Right kidney (tissue), 1 donor: ENCODE measurements at regions not wholly inside any gene's neighbourhood (a gene's known extent, or its start where the extent isn't known, plus 50 kb on each side); places are given as distances from the start of the nearest gene placed in this dataset.
"Not testable (repeated sequence)": the region's sequence is repeated elsewhere in the genome, so short reads cannot be mapped to it uniquely, and the experiment has no call there.

Experiments
- DNase-seq: peaks from one replicate; pipeline ENCODE4 v3.0.0-alpha.2; 2016

DNA sequence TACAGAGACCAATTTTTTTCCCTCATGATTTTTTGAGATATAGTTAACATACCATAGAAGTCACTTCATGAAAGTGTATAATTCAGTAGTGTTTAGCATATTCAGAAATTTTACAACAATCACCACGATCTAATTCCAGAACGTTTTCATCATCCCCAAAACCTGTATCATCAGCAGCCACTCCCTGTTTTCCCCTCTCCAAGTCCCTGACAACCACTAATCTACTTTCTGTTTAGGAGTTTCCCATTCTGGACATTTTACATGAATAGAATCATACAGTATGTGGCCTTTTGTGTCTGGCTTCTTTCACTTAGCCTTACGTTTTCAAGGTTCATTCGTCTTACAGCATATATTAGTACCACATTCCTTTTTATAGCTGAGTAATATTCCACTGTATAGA lies 204.2 kb upstream of the PLD5 start:
- no peak for DNase-seq

DNA sequence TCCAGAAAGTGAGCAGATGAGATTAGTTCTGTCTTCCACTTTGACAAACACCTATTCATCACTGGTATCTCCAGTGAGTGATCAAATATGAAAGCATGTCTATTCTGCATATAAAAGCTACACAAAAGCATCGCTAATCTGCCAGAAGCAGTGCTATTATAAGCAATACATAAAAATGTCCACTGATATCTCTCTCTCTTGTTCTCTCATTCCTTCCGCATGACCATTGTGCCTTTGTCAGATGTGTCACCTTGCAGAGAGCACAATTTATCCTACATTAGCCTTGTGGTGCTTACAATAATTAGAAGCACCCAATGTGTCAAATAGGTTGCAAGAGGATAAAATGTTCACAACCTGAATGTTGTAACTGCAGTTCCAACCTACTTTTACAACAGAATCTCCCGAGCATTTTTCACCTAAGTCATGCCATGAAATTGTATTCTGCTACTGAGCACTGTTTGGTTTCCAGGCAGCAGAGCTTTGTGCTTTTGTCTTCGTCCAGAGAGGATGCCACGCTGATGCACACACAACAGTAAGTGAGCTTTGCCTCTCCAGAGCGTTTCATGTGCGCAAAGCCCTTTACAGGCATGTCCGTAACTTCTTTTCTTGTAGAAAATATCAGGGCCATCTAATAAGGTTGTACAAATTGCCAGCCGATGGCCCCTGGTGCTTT lies 198.7 kb upstream of the PLD5 start:
- DNase-seq = no peak

DNA sequence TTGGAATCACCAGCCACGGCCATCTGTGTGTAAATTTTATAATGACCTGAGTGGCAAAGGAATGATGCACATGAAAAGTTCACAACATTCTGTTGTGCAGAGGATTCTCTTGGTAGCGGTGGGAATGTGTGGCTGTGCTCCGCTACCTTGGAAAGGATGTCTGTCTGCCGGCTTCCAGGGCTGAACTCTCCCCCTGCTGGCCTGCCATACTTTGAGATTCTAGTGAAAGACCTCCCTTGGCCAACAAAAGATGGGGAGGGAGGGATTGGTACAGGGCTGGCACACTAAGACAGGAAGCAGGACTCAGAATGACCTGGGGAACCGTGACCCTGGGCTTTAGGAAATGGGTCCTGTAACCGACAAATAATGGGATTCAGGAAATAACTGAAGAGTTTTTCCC lies 194.5 kb upstream of the PLD5 start:
- DNase-seq = no peak

DNA sequence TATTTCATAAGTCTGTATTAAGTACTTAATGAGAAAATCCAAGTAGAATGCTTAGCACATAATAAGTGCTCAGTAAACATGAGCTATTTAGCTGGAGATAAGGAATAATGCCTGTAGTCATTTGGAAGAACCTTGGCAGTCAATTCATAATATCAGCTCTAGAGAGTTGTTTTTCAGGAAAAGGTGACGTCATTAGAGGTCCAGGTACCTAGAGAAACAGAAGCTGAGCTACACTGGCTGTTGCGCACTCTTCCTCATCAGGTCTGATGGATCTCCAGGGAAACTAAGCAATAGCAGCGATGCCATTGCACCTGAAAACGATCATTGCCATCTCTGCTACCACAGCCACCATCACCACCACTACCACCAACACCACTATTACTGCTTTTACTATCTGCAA lies 187.8 kb upstream of the PLD5 start:
- DNase-seq = no peak

DNA sequence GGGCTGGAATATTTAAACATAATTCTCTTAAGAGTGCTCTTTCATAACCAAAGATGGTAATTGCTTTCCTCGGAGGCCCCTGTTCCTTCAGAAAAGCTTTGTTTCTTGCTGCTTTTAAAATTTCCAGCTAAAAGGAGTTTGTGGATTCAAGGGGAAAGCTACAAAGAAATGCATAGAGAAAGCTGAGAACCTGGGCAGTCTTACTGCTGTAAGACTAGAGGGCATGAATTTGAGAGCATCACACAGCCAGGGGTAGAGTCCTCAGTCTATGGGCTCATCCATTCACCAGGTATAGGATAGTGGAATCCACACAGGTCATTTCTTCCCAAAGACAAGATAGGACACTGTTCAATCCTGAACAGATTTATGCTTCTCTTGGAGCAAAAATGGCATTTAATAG lies 186.3 kb upstream of the PLD5 start:
- DNase-seq = no peak

DNA sequence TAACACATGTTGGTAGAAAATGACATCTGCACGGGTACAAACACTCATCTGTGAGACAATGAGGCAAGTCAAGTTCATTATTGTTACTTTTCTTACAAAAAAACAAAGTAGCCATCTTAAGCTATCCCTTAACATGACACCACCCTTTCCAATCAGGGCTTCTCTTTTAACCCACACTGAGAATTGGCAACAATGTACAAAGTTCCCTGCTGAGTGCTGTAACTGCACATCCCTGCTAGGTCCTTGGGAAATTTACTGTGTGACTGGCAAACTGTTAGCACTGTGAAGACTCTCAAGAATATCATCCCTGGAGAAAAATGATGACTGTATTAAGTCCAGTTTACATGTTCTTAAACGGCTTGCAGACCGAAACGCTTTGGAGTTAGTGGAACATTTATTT lies 185.8 kb upstream of the PLD5 start:
- DNase-seq = no peak

DNA sequence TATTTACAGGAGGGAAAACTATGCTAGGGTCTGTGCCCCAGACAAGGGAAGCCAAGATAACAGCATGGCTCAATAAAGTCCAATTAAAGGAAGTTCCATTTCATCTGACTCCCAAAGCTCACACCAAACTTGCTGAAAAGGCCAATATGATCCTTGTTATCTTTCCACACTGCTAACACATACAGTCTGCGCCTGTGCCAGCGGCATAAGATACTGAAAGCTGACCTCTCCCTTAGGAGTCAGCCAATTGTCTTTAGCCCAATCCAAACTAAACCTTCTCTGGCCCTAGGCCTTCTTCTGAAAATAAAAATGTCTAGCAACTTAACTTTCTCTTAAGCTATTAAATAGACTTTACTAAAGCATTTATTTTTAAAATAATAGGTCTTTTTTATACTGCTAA lies 179.0 kb upstream of the PLD5 start:
- no peak for DNase-seq

DNA sequence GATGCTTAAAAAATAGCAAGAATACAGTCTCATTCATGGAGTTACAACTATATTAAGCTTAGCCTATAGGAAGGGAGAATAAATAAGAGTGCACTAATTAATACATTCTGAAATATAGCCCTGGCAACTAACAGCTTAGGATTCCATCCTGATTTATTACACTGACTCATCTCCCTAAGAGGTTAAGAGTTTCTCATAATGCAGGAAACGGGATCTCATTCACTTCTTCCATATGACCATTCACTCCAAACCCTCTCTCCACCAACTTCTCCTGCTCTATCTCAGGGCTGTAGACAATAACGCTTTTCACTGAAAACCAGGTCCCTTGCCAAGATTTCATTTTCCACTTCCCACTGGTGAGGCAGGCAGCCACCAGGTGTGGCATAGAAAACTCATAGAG lies 168.5 kb upstream of the PLD5 start:
- no peak for DNase-seq

DNA sequence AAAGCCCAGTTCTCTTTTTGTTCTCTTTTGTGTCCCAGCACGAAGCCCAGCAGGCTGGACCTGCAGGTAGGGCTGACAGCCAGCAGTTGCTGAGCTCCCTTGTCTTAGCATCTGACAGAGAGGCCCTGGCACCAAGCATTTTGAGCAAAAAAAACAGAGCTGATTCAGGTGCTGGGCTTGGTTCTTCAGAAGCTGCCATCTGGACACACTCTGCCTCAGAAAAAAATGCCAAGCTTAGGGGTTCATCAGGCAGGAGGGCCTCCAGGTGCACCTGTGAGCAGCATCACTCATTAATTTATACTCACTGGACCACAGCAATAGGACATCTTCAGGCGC lies 167.1 kb upstream of the PLD5 start:
- no peak for DNase-seq

DNA sequence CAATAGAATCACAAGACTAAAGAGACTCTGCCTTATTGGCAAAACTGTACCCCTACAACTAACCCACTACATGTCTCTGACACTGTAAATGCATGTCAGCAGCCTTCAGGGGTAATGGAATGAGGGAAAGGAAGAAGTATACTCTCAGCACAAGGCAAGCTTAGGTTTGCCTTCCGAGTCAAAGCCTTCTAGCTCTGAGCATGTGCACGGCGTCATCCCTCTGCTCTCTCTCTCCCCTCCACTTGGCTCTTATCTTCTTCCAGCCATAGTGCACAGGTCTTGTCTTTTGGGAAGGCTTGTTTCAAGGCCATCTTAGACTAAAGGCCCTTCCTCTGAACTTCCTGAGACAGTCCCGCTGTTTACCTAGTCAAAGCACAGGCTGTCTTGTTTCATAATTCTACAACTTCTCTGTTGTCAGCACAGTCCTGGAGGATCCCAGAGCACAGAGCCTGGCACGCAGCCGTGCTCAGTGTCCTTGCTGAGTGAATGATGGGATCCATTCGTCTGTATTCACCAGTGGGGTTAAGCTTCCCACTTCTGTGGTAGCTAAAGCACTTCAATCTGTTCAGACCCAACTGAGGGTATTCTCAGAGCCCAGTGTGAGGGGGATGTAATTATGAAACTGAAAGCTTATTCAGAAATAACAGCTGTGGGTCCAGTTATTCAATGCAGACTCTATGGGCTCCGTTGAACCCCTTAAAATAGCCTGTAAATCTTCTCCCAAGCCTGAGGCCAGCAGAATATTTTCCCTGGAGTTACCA lies 166.5 kb upstream of the PLD5 start:
- DNase-seq = no peak

DNA sequence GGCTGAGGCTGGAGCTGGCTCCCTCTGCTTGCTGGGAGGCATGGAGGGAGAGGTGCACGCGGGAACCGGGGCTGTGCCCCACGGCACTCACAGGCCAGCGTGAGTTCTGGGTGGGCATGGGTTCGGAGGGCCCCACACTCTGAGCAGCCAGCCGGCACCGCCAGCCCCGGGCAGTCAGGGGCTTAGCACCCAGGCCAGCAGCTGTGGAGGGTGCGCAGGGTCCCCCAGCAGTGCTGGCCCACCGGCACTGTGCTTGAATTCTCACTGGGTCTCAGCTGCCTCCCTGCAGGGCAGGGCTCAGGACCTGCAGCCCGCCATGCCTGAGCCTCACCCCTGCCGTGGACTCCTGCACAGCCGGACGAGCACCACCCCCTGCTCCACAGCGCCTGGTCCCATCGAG lies 164.9 kb upstream of the PLD5 start:
- DNase-seq = no peak

DNA sequence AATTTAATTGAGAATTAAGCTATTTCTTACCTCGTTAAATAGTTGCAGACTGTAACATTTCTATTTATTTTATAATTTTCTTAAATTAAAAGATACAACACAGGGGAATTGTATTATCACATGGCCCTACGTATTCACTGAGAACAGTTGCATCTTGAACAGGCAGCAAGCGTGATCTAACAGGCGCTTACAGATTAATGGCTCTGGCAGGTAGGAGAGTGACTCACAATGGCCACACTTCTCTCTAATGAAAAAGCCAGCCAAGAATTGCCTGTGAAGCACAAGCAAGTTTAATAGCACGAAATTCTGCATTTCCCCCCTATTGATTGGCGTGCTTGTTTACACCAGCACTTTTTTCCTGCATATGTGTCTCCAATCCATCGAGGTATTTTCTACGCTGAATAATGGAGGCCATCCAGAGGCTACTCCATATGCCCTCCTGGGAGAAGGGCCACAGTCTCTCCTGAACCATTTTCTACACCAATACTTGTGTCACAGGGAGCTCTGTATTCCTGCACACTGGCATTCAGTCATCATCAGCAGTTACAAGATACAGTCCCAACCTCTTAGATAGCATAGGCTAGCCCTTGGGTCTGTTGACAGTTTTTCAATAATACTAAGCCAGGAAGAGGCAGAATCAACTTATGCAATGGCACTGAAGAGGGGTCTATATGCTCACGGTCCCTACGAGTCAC lies 150.6 kb upstream of the PLD5 start:
- no peak for DNase-seq

DNA sequence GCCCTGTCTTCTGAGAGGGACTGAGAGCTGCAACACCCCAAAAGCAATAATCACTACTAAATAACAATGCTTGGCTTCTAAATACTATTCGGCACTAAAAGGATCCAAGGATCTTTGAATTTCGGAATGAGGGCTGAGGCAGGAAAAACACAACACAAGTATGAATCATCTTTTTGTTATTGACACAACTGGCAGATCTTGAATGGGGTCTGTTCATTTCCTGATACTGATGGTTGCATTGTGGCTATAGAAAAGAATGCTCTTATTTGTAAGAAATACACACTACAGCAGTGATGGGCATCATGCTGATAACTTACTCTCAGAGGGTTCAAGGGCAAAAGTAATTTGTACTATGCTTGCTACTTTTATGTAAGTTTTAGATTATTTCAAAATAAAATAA lies 149.2 kb upstream of the PLD5 start:
- DNase-seq = no peak

DNA sequence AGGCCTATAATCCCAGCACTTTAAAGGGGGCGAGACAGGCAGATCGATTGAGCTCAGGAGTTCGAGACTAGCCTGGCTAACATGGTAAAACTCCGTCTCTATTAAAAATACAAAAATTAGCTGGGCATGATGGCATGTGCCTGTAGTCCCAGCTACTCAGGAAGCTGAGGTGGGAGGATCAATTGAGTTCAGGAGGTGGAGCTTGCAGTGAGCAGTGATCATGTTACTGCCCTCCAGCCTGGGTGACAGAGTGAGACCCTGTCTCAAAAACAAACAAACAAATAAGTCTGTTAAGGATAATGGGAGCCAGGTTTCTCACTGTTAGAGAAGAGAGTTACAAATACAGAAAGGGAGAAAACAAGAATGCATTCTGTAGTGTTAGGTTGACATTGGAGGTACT lies 148.7 kb upstream of the PLD5 start:
- not testable (repeated sequence) for DNase-seq

DNA sequence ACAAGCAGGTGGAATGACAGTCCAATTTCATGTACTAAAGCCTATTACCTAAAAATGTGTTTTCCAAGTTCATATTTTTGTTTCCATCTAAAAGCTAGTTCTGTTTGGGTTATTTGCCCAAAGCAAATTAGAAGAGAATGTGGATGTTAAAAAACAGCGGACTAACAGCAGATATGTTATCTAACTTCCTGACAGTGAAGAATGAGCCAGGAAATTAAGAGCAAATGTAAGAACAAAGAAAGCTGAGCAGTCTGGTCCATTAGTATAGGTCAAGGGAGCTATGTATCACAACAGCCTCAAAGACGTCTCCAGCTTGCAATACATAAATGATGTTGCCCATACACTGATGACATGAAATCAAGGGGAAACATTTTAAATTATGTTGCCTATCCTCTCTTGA lies 145.5 kb upstream of the PLD5 start:
- DNase-seq = no peak

DNA sequence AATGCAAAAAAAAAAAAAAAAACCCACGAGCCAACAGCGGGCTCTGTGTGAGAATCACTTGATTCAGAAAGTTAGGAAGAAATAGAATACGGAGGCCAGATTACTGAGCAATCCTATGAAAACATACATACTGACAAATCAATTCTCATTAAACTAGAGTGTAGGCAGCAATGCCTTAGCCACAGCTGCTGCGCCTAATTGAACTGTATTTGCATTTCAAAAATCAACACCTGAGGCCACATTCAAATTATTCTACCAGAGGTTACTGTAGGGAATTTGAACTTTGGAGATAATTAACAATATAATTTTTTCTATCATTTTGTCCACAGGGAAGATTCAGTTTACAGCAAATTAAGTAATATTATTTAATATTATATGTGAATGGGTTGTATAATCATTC lies 138.4 kb upstream of the PLD5 start:
- DNase-seq = no peak

DNA sequence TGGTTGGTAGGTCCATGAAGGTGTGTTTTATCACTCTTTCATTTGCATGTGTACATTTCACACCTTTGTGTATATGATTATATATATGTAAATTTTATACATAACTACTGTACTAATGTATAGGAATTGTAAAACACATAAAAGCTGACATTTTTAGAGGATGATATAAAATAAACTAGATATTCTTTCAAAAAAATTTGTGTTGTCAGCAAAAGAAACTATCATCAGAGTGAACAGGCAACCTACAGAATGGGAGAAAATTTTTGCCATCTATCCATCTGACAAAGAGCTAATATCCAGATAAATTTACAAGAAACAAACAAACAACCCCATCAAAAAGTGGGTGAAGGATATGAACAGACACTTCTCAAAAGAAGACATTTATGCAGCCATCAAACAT lies 129.3 kb upstream of the PLD5 start:
- DNase-seq = not testable (repeated sequence)

DNA sequence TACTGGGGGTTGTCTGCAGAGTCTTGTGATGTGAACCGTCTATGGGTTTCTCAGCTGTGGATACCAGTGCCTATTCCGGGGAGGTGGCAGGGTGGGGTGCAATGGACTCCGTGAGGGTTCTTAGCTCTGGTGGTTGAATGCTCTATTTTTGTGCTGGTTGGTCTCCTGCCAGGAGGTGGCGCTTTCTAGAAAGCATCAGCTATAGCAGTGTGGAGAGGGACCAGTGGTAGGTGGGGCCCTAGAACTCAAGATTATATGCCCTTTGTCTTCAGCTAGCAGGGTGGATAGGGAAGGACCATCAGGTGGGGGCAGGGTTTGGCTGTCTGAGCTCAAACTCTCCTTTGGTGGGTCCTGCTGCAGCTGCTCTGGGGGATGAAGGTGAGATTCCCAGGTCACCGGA lies 127.3 kb upstream of the PLD5 start:
- no peak for DNase-seq

DNA sequence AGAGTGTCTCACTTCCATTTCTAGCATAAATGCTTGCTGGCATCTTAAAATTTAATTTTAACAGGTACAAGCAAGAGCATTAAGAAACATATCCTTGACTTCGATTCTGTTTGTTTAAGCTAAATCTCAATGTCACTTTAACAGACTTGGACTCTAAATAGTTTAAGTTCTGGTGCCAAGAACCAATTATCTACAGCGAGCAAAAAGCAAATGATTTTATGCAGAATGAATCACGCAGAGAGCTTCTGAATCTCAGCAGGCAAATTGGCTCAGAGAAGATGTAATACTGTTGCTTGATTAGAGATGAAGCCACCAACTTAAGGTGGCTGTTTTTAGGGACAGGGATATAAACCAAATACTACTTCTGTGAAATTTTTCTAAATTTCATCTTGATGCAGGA lies 117.0 kb upstream of the PLD5 start:
- DNase-seq = no peak

DNA sequence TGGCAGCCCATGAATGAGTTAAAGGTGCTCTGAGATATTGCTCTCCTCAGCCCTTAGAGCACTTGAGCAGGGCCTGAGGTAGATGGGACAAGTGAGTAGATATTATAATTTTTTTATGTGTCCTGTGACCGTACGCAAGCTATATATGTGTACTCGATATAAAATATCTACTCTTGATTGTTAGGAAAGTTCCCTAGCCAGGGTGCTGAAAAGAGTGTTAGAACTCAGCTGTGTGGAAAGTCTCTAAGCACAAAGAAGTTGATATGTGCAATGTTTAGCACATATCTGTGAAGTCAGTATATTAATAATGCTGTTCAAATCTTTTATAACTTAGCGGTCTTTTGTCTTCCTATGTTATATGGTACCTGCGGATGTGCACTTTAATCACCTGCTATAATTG lies 114.6 kb upstream of the PLD5 start:
- no peak for DNase-seq

DNA sequence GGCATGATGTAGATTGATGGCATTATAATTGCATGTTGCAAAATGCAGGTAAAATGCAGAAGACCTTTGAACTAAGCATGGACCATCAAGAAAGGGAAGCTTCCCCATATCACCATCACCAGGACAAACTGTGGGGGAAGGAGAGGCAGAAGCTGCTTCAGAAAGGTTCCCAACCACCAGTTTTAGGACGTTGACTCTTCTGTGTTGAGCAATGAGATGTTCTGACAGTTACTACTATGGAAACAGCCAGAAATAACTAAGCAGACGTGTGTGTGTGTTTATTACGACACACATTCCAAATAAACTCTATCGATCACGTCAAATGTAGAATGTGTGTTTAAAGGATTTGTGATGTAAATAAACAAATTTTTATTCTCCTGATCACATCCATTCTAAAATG lies 110.2 kb upstream of the PLD5 start:
- no peak for DNase-seq

DNA sequence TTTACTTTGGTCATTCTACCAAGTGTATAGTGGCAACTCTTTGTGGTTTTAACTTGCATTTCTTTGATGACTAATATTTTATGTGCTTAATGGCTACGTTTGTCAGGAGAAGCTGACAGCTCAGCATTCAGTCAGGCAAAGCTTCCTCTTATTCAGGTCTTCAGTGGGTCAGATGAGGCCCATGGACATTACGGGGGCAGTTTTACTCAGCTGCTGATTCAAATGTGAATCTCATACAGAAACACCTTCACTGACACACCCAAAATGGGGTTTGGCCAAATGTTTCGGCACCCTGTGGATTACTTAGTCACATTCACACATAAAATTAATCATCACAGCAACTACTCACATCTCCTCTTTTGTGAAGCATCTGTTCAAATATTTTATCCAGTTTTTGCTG lies 104.9 kb upstream of the PLD5 start:
- no peak for DNase-seq

DNA sequence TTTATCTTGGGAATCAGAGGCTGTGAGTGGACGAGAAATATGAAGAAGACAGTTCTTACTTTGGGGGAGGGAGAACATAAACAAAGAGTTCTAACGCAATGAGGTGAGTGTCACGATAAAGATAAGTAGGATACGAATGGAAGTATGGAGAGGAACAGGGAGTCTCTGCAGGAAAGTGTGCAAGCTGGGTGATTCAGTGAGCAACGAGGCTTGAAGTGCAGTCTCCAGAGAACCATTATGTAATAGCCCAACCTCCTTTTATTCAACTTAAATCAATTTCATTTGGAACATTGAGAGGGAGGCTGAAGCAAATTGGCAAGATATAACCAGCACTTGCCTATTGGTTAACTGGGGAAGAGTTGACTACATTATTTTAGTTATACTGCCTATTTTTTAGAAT lies 99.3 kb upstream of the PLD5 start:
- DNase-seq = no peak

DNA sequence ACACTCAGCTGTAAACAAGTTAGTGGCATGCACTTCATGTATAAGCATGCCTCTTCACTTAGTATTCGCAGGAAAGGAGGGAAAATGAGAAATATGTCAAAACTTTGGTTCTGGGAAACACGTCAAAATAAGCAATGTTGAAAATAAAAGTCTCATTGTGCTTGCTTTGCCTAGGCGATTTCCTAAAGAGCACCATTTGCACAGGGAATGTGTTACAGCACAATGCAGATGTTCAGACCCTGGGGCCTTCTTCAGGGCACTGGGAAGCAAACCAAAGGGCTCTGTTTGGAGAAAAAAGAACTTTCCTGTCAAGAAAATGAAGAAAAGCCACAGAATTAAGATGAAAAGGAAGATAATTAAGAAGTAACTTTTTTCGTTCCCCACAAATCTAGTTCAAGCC lies 98.6 kb upstream of the PLD5 start:
- no peak for DNase-seq
